Activated T-helper 1 cell treated with Interleukin-2 at 50 U/mL for 16 hours (primary cell): ENCODE measurements at regions not wholly inside any gene's neighbourhood (a gene's known extent, or its start where the extent isn't known, plus 50 kb on each side); places are given as distances from the start of the nearest gene placed in this dataset.
"Not testable (repeated sequence)": the region's sequence is repeated elsewhere in the genome, so short reads cannot be mapped to it uniquely, and the experiment has no call there.

Experiments
- DNase-seq: peaks from one replicate; pipeline ENCODE4 v3.0.0-alpha.2; 2020; ENCODE audit warnings: low read depth

GRCh38 chr14:104481323-104481722, 98.2 kb upstream of the C14orf180 start:
- no peak for DNase-seq

GRCh38 chr14:104482017-104482416, 97.5 kb upstream of the C14orf180 start:
- not testable (repeated sequence) for DNase-seq

GRCh38 chr14:104486222-104486923, 93.2 kb upstream of the C14orf180 start:
- DNase-seq, result no peak

GRCh38 chr14:104494483-104494882, 85.1 kb upstream of the C14orf180 start:
- no peak for DNase-seq

GRCh38 chr14:104496095-104496494, 83.5 kb upstream of the C14orf180 start:
- DNase-seq, result no peak

GRCh38 chr14:104499784-104500760, 79.5 kb upstream of the C14orf180 start:
- DNase-seq, result no peak

GRCh38 chr14:104502060-104502459, 77.5 kb upstream of the C14orf180 start:
- DNase-seq, result no peak

- no peak for DNase-seq
These were observed 75.9 kb upstream of the C14orf180 start for GRCh38 chr14:104503691-104504090.

- DNase-seq, result no peak
These were observed 75.3 kb upstream of the C14orf180 start for GRCh38 chr14:104504172-104504735.

GRCh38 chr14:104505085-104506074, 74.2 kb upstream of the C14orf180 start:
- DNase-seq, result no peak

GRCh38 chr14:104506461-104507253, 72.9 kb upstream of the C14orf180 start:
- no peak for DNase-seq

- DNase-seq, result no peak
These were observed 72.1 kb upstream of the C14orf180 start for GRCh38 chr14:104507443-104507842.

GRCh38 chr14:104509673-104510072, 69.9 kb upstream of the C14orf180 start:
- no peak for DNase-seq

- no peak for DNase-seq
These were observed 69.3 kb upstream of the C14orf180 start for GRCh38 chr14:104510216-104510615.

GRCh38 chr14:104510794-104511611, 68.6 kb upstream of the C14orf180 start:
- no peak for DNase-seq

- no peak for DNase-seq
These were observed 67.5 kb upstream of the C14orf180 start for GRCh38 chr14:104512061-104512460.

- no peak for DNase-seq
These were observed 66.6 kb upstream of the C14orf180 start for GRCh38 chr14:104512771-104513640.

GRCh38 chr14:104513641-104514046, 65.9 kb upstream of the C14orf180 start:
- DNase-seq, result no peak
